ENCODE measurements at regions not wholly inside any gene's neighbourhood (a gene's known extent, or its start where the extent isn't known, plus 50 kb on each side); places are given as distances from the start of the nearest gene placed in this dataset.

GRCh38 chr2:13616059-13616458 lies 899.3 kb downstream of the TRIB2 start:
- Histone ChIP-seq H3K23ac (ENCODE audit: low read depth, low read length, poor library complexity) (no peak overlapping the region), H4K91ac (ENCODE audit: low read depth, low read length, poor library complexity) (no peak overlapping the region), H3K4ac (ENCODE audit: low read length) (no peak overlapping the region), H3K18ac (ENCODE audit: low read length) (no peak overlapping the region), H3K79me1 (ENCODE audit: low read depth, low read length) (no peaks in the 10 kb centered on the region), H2BK5ac (ENCODE audit: low read length) (no peak overlapping the region), H3K4me2 (ENCODE audit: insufficient read depth, low read length, poor library complexity, severe bottlenecking) (no peak overlapping the region), H2AFZ (ENCODE audit: low read length) (no peak overlapping the region), H2BK120ac (ENCODE audit: low read depth, low read length) (no peak overlapping the region), H3K9me3 (replicated peaks in 1 of 2; ENCODE audit: control insufficient read depth in 2 of 2, insufficient read depth in 1 of 2, low read depth in 1 of 2, low read length in 2 of 2) (no peaks in the 10 kb centered on the region), H3K27ac (replicated peaks; ENCODE audit: low read length) (no peak overlapping the region), H3K14ac (ENCODE audit: low read length) (no peak overlapping the region), H3K4me1 (ENCODE audit: control insufficient read depth in 2 of 2, insufficient read depth in 1 of 2, low read depth in 1 of 2, low read length in 2 of 2) (no peaks in the 10 kb centered on the region), H3K9ac (ENCODE audit: low read depth, low read length, poor library complexity) (no peak overlapping the region), H2AK5ac (ENCODE audit: low read depth, low read length) (no peak overlapping the region), H3K36me3 (replicated peaks in 1 of 2; ENCODE audit: control insufficient read depth in 2 of 2, insufficient read depth in 2 of 2, low read length in 2 of 2) (no peaks in the 10 kb centered on the region), H3K4me3 (ENCODE audit: low read length in 2 of 2) (no peak overlapping the region), H4K8ac (ENCODE audit: low read depth, low read length) (no peak overlapping the region), H3K27me3 (ENCODE audit: control insufficient read depth in 3 of 3, insufficient read depth in 3 of 3, low read depth in 1 of 3, low read length in 3 of 3) (no peaks in the 10 kb centered on the region), H2BK12ac (ENCODE audit: low read length) (no peak overlapping the region), H2BK15ac (ENCODE audit: low read length) (no peak overlapping the region)
- no CpG with 5 or more reads among the region's 15 CpGs for WGBS, 2 donors (ENCODE audit: extremely low coverage in 2 of 2, insufficient read length in 2 of 2, insufficient replicate concordance in 1 of 2)
- no peak for DNase-seq (ENCODE audit: low spot score)

GRCh38 chr2:13616616-13617015 lies 899.9 kb downstream of the TRIB2 start:
- Histone ChIP-seq H3K4ac (ENCODE audit: low read length) (no peak overlapping the region), H2BK12ac (ENCODE audit: low read length) (no peak overlapping the region), H3K18ac (ENCODE audit: low read length) (no peak overlapping the region), H3K9ac (ENCODE audit: low read depth, low read length, poor library complexity) (no peak overlapping the region), H3K27ac (replicated peaks; ENCODE audit: low read length) (no peak overlapping the region), H3K27me3 (ENCODE audit: control insufficient read depth in 3 of 3, insufficient read depth in 3 of 3, low read depth in 1 of 3, low read length in 3 of 3) (no peaks in the 10 kb centered on the region), H3K36me3 (replicated peaks in 1 of 2; ENCODE audit: control insufficient read depth in 2 of 2, insufficient read depth in 2 of 2, low read length in 2 of 2) (no peaks in the 10 kb centered on the region), H4K8ac (ENCODE audit: low read depth, low read length) (no peak overlapping the region), H2BK5ac (ENCODE audit: low read length) (no peak overlapping the region), H3K14ac (ENCODE audit: low read length) (no peak overlapping the region), H3K9me3 (replicated peaks in 1 of 2; ENCODE audit: control insufficient read depth in 2 of 2, insufficient read depth in 1 of 2, low read depth in 1 of 2, low read length in 2 of 2) (no peaks in the 10 kb centered on the region), H3K4me1 (ENCODE audit: control insufficient read depth in 2 of 2, insufficient read depth in 1 of 2, low read depth in 1 of 2, low read length in 2 of 2) (no peaks in the 10 kb centered on the region), H2BK15ac (ENCODE audit: low read length) (no peak overlapping the region), H2AK5ac (ENCODE audit: low read depth, low read length) (no peak overlapping the region), H3K79me1 (ENCODE audit: low read depth, low read length) (no peaks in the 10 kb centered on the region), H3K23ac (ENCODE audit: low read depth, low read length, poor library complexity) (no peak overlapping the region), H3K4me3 (ENCODE audit: low read length in 2 of 2) (no peak overlapping the region), H4K91ac (ENCODE audit: low read depth, low read length, poor library complexity) (no peak overlapping the region), H2AFZ (ENCODE audit: low read length) (no peak overlapping the region), H2BK120ac (ENCODE audit: low read depth, low read length) (no peak overlapping the region), H3K4me2 (ENCODE audit: insufficient read depth, low read length, poor library complexity, severe bottlenecking) (no peak overlapping the region)
- no peak for DNase-seq (ENCODE audit: low spot score)
- WGBS, 2 donors (ENCODE audit: extremely low coverage in 2 of 2, insufficient read length in 2 of 2, insufficient replicate concordance in 1 of 2): no CpG with 5 or more reads among the region's 5 CpGs

GRCh38 chr2:13628122-13628521 lies 911.4 kb downstream of the TRIB2 start:
- no peak for DNase-seq (ENCODE audit: low spot score)
- Histone ChIP-seq H3K18ac (ENCODE audit: low read length) (no peak overlapping the region), H3K9me3 (replicated peaks in 1 of 2; ENCODE audit: control insufficient read depth in 2 of 2, insufficient read depth in 1 of 2, low read depth in 1 of 2, low read length in 2 of 2) (no peaks in the 10 kb centered on the region), H3K27ac (replicated peaks; ENCODE audit: low read length) (no peak overlapping the region), H4K91ac (ENCODE audit: low read depth, low read length, poor library complexity) (no peak overlapping the region), H4K8ac (ENCODE audit: low read depth, low read length) (no peak overlapping the region), H3K79me1 (ENCODE audit: low read depth, low read length) (no peaks in the 10 kb centered on the region), H3K9ac (ENCODE audit: low read depth, low read length, poor library complexity) (no peak overlapping the region), H2AFZ (ENCODE audit: low read length) (no peak overlapping the region), H3K36me3 (replicated peaks in 1 of 2; ENCODE audit: control insufficient read depth in 2 of 2, insufficient read depth in 2 of 2, low read length in 2 of 2) (no peaks in the 10 kb centered on the region), H3K4me2 (ENCODE audit: insufficient read depth, low read length, poor library complexity, severe bottlenecking) (no peak overlapping the region), H3K23ac (ENCODE audit: low read depth, low read length, poor library complexity) (no peak overlapping the region), H3K14ac (ENCODE audit: low read length) (no peak overlapping the region), H2BK5ac (ENCODE audit: low read length) (no peak overlapping the region), H2BK12ac (ENCODE audit: low read length) (no peak overlapping the region), H2AK5ac (ENCODE audit: low read depth, low read length) (no peak overlapping the region), H3K4me3 (ENCODE audit: low read length in 2 of 2) (no peak overlapping the region), H3K4ac (ENCODE audit: low read length) (no peak overlapping the region), H3K4me1 (ENCODE audit: control insufficient read depth in 2 of 2, insufficient read depth in 1 of 2, low read depth in 1 of 2, low read length in 2 of 2) (no peaks in the 10 kb centered on the region), H2BK120ac (ENCODE audit: low read depth, low read length) (no peak overlapping the region), H2BK15ac (ENCODE audit: low read length) (no peak overlapping the region), H3K27me3 (ENCODE audit: control insufficient read depth in 3 of 3, insufficient read depth in 3 of 3, low read depth in 1 of 3, low read length in 3 of 3) (no peaks in the 10 kb centered on the region)
- no CpG with 5 or more reads among the region's 1 CpG for WGBS, 2 donors (ENCODE audit: extremely low coverage in 2 of 2, insufficient read length in 2 of 2, insufficient replicate concordance in 1 of 2)

DNA sequence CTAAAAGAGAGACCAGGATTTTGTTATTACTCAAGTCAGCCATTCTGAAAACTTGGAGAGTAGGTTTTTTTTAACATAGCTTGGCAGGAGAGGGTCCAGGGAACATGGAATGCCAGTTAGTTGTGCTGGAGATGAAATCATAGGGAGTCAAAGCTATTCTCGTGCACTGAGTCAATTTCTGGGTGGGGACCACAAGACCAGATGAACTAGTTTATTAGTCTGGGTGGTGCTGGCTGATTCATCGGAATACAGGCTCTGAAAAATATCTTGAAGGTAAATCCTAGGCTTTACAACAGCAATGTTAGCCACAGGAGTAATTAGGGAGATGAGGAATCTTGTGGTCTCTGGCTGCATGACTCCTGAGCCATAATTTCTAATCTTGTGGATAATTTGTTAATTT lies 921.4 kb downstream of the TRIB2 start:
- WGBS, 2 donors (ENCODE audit: extremely low coverage in 2 of 2, insufficient read length in 2 of 2, insufficient replicate concordance in 1 of 2): no CpG with 5 or more reads among the region's 2 CpGs
- DNase-seq (ENCODE audit: low spot score): no peak

More for the DNA sequence above, 921.4 kb downstream of the TRIB2 start:
- H3K36me3 ChIP-seq (replicated peaks in 1 of 2; ENCODE audit: control insufficient read depth in 2 of 2, insufficient read depth in 2 of 2, low read length in 2 of 2): no peaks in the 10 kb centered on the region
- no peak overlapping the region for H2AFZ ChIP-seq (ENCODE audit: low read length)
- H3K9ac ChIP-seq (ENCODE audit: low read depth, low read length, poor library complexity): no peak overlapping the region
- no peak overlapping the region for H2BK5ac ChIP-seq (ENCODE audit: low read length)
- H3K4me3 ChIP-seq (ENCODE audit: low read length in 2 of 2): no peak overlapping the region
- no peak overlapping the region for H2AK5ac ChIP-seq (ENCODE audit: low read depth, low read length)
- no peak overlapping the region for H3K23ac ChIP-seq (ENCODE audit: low read depth, low read length, poor library complexity)
- no peak overlapping the region for H2BK120ac ChIP-seq (ENCODE audit: low read depth, low read length)
- H2BK12ac ChIP-seq (ENCODE audit: low read length): no peak overlapping the region
- H3K27ac ChIP-seq (replicated peaks; ENCODE audit: low read length): no peak overlapping the region
- no peak overlapping the region for H4K91ac ChIP-seq (ENCODE audit: low read depth, low read length, poor library complexity)
- no peak overlapping the region for H3K4me2 ChIP-seq (ENCODE audit: insufficient read depth, low read length, poor library complexity, severe bottlenecking)
- no peaks in the 10 kb centered on the region for H3K9me3 ChIP-seq (replicated peaks in 1 of 2; ENCODE audit: control insufficient read depth in 2 of 2, insufficient read depth in 1 of 2, low read depth in 1 of 2, low read length in 2 of 2)
- H4K8ac ChIP-seq (ENCODE audit: low read depth, low read length): no peak overlapping the region
- no peak overlapping the region for H2BK15ac ChIP-seq (ENCODE audit: low read length)
- H3K14ac ChIP-seq (ENCODE audit: low read length): no peak overlapping the region
- H3K27me3 ChIP-seq (ENCODE audit: control insufficient read depth in 3 of 3, insufficient read depth in 3 of 3, low read depth in 1 of 3, low read length in 3 of 3): no peaks in the 10 kb centered on the region
- no peaks in the 10 kb centered on the region for H3K79me1 ChIP-seq (ENCODE audit: low read depth, low read length)
- H3K4ac ChIP-seq (ENCODE audit: low read length): no peak overlapping the region
- H3K18ac ChIP-seq (ENCODE audit: low read length): no peak overlapping the region
- no peaks in the 10 kb centered on the region for H3K4me1 ChIP-seq (ENCODE audit: control insufficient read depth in 2 of 2, insufficient read depth in 1 of 2, low read depth in 1 of 2, low read length in 2 of 2)

Data from neuronal stem cell (in vitro differentiated cells).